ENCODE measurements at regions not wholly inside any gene's neighbourhood (a gene's known extent, or its start where the extent isn't known, plus 50 kb on each side); places are given as distances from the start of the nearest gene placed in this dataset.

GRCh38 chr15:100726421-100727190 lies 124.2 kb downstream of the ASB7 start:
- intact Hi-C loops (cut with DNase I) = no loop called here
- TF ChIP-seq CTCF (IDR thresholded peaks at IDR 0.05) = no peak
- FAIRE-seq (no peak), DNase-seq (peak in 1 of 6 donors; percentile 4), ATAC-seq (no peak)
- WGBS, 2 donors = 88 to 90% methylated on average over 15 of the region's 15 CpGs
- Histone ChIP-seq H3K27me3 (no peaks in the 10 kb centered on the region), H3K27ac (no peak overlapping the region), H3K4me3 (no peak overlapping the region), H3K9me3 (no peaks in the 10 kb centered on the region), H3K36me3 (no peaks in the 10 kb centered on the region), H3K4me1 (peaks cover 5 to 8% (median 6%) of the 10 kb centered on the region in 3 donors)

GRCh38 chr15:100727291-100727851 lies 125.0 kb downstream of the ASB7 start:
- intact Hi-C loops (cut with DNase I) = no loop called here
- FAIRE-seq (no peak), ATAC-seq (no peak), DNase-seq (peak in 1 of 6 donors; percentile 7)
- 79 to 82% methylated on average over 21 of the region's 21 CpGs for WGBS, 2 donors
- Histone ChIP-seq H3K4me3 (no peak overlapping the region), H3K36me3 (no peaks in the 10 kb centered on the region), H3K27ac (no peak overlapping the region), H3K9me3 (no peaks in the 10 kb centered on the region), H3K4me1 (peaks cover 4 to 5% (median 5%) of the 10 kb centered on the region in 3 donors), H3K27me3 (no peaks in the 10 kb centered on the region)
- TF ChIP-seq CTCF (IDR thresholded peaks at IDR 0.05) = no peak

- FAIRE-seq (no peak), DNase-seq (peak in 1 of 6 donors; percentile 6), ATAC-seq (no peak)
- TF ChIP-seq CTCF (IDR thresholded peaks at IDR 0.05) = no peak
- Histone ChIP-seq H3K4me3 (no peak overlapping the region), H3K27me3 (no peaks in the 10 kb centered on the region), H3K4me1 (no peaks in the 10 kb centered on the region), H3K9me3 (no peaks in the 10 kb centered on the region), H3K27ac (no peak overlapping the region), H3K36me3 (no peaks in the 10 kb centered on the region)
- intact Hi-C loops (cut with DNase I) = no loop called here
- WGBS, 2 donors = 76 to 77% methylated on average over 17 of the region's 17 CpGs
Observed at GRCh38 chr15:100728371-100729201, 126.2 kb downstream of the ASB7 start.

- FAIRE-seq (no peak), ATAC-seq (no peak), DNase-seq (no peak)
- Histone ChIP-seq H3K36me3 (no peaks in the 10 kb centered on the region), H3K4me1 (no peaks in the 10 kb centered on the region), H3K27ac (no peak overlapping the region), H3K9me3 (no peaks in the 10 kb centered on the region), H3K4me3 (no peak overlapping the region), H3K27me3 (no peaks in the 10 kb centered on the region)
- 80 to 81% methylated on average over 6 of the region's 6 CpGs for whole genome bisulfite sequencing, 2 donors
- intact Hi-C loops (cut with DNase I) = no loop called here
- no peak for TF ChIP-seq CTCF (IDR thresholded peaks at IDR 0.05)
Observed at GRCh38 chr15:100729461-100729860, 127.1 kb downstream of the ASB7 start.

Data from pancreas (tissue), 10 donors.